Spleen (tissue), 11 donors: ENCODE measurements at regions not wholly inside any gene's neighbourhood (a gene's known extent, or its start where the extent isn't known, plus 50 kb on each side); places are given as distances from the start of the nearest gene placed in this dataset.

Source experiments
- DNase-seq: peaks from one replicate; pipeline ENCODE4 v3.0.0-alpha.2; 2020
- H3K27ac ChIP-seq, 8 donors: fragments of 200-600 bp; sonication (generic) in 7 of 8; 1 replicate in 4 of 8; 2 replicates in 4 of 8; pipeline versions ENCODE4 v1.5.0 to v1.8.0; 2016 to 2021; ENCODE audit warnings: inconsistent platforms in 4 of 8, mild to moderate bottlenecking in 4 of 8, moderate library complexity in 1 of 8
- H3K27me3 ChIP-seq, 7 donors: fragments of 200-600 bp; sonication (generic) in 6 of 7; replicated peaks in 1 of 7; 1 replicate in 4 of 7; 2 replicates in 3 of 7; pipeline versions ENCODE4 v1.5.0 to v1.8.0; 2016 to 2021; ENCODE audit warnings: inconsistent platforms in 3 of 7, mild to moderate bottlenecking in 1 of 7
- H3K36me3 ChIP-seq, 6 donors: fragments of 200-600 bp; sonication (generic) in 5 of 6; 1 replicate in 4 of 6; 2 replicates in 2 of 6; pipeline versions ENCODE4 v1.5.0 to v1.8.0; 2016 to 2021; ENCODE audit warnings: inconsistent platforms in 2 of 6
- H3K4me1 ChIP-seq, 6 donors: fragments of 200-600 bp; sonication (generic) in 5 of 6; 1 replicate in 3 of 6; 2 replicates in 3 of 6; pipeline versions ENCODE4 v1.5.0 to v1.8.0; 2016 to 2021; ENCODE audit warnings: inconsistent platforms in 3 of 6
- H3K4me3 ChIP-seq, 8 donors: fragments of 200-600 bp; sonication (generic) in 7 of 8; 1 replicate in 4 of 8; 2 replicates in 4 of 8; pipeline versions ENCODE4 v1.5.0 to v1.8.0; 2016 to 2021; ENCODE audit warnings: inconsistent platforms in 4 of 8, mild to moderate bottlenecking in 4 of 8, moderate library complexity in 2 of 8
- H3K9me3 ChIP-seq, 8 donors: fragments of 200-600 bp; sonication (generic) in 7 of 8; 1 replicate in 4 of 8; 2 replicates in 4 of 8; pipeline versions ENCODE4 v1.5.0 to v1.8.0; 2016 to 2021; ENCODE audit warnings: inconsistent platforms in 4 of 8
- POLR2A ChIP-seq, 3 donors: fragments of 450-650 bp; IDR thresholded peaks; one replicate each; pipeline ENCODE4 v1.5.1; 2017; ENCODE audit warnings: antibody characterized with exemption in 3 of 3, mild to moderate bottlenecking in 1 of 3
- POLR2AphosphoS5 ChIP-seq, 3 donors: sonication (generic); formaldehyde crosslinking; IDR thresholded peaks; one replicate each; pipeline ENCODE4 v1.5.1; 2017; ENCODE audit warnings: antibody characterized with exemption in 3 of 3
- WGBS, 5 donors: extraction: QIAGEN DNeasy Blood & Tissue Kit in 3 of 5; methylation state at CpG; one replicate each; pipeline versions ENCODE4 v1.1.5 to v1.1.7; 2013 to 2018; 5-methylcytosine and 5-hydroxymethylcytosine counted together
- intact Hi-C: fragments of 100-400 bp; cut with DNase I; formaldehyde crosslinking; loops from one replicate; pipeline ENCODE4 v1.15.0; 2023; ENCODE audit warnings: low total_unique reads
- TF ChIP-seq, protein P1 (sequence below), 11 experiments: fragments of 200-600 bp in 7 of 11; fragments of 450-650 bp in 4 of 11; sonication (generic) in 4 of 11; IDR thresholded peaks in 8 of 11; conservative IDR thresholded peaks in 3 of 11; 1 replicate in 7 of 11; 2 replicates in 4 of 11; pipeline versions ENCODE4 v1.4.0 to v1.8.0; 2016 to 2021; ENCODE audit warnings: antibody characterized with exemption in 11 of 11, inconsistent platforms in 4 of 11, mild to moderate bottlenecking in 1 of 11
- donor health status: healthy with polysubstance abuse.
- donor health status: DM: no; HTN: no; CAD: no; lungs with moderate emphysema.
- donor health status: DM: no; HTN: no; CAD: no.
- donor health status: Bipolar disorder and iron deficiency.
- donor health status: healthy.
- donor health status: DM: no; HTN: no; CAD: no.
- donor health status: DM: yes; HTN: yes; CAD: no.

- intact Hi-C loops: no loop called here
- 66 to 81% (median 74%) methylated on average over 3 of the region's 3 CpGs for WGBS, 5 donors
- Histone ChIP-seq H3K27me3 (no peaks in the 10 kb centered on the region), H3K9me3 (peaks cover 0 to 24% (median 14%) of the 10 kb centered on the region in 8 donors), H3K36me3 (no peaks in the 10 kb centered on the region), H3K4me1 (no peaks in the 10 kb centered on the region), H3K27ac (no peak overlapping the region), H3K4me3 (no peak overlapping the region)
- no peak for DNase-seq
- TF ChIP-seq POLR2A (IDR thresholded peaks at IDR 0.05): no peak
- TF ChIP-seq POLR2AphosphoS5 (IDR thresholded peaks at IDR 0.05): no peak
- TF ChIP-seq, protein P1, sequence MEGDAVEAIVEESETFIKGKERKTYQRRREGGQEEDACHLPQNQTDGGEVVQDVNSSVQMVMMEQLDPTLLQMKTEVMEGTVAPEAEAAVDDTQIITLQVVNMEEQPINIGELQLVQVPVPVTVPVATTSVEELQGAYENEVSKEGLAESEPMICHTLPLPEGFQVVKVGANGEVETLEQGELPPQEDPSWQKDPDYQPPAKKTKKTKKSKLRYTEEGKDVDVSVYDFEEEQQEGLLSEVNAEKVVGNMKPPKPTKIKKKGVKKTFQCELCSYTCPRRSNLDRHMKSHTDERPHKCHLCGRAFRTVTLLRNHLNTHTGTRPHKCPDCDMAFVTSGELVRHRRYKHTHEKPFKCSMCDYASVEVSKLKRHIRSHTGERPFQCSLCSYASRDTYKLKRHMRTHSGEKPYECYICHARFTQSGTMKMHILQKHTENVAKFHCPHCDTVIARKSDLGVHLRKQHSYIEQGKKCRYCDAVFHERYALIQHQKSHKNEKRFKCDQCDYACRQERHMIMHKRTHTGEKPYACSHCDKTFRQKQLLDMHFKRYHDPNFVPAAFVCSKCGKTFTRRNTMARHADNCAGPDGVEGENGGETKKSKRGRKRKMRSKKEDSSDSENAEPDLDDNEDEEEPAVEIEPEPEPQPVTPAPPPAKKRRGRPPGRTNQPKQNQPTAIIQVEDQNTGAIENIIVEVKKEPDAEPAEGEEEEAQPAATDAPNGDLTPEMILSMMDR (IDR thresholded peaks at IDR 0.05 in 8 of 11, conservative IDR thresholded peaks at IDR 0.05 in 3 of 11): no peak
These were observed 641.1 kb upstream of the BCHE start for GRCh38 chr3:166478356-166478755.

GRCh38 chr3:166473501-166473900 lies 636.3 kb upstream of the BCHE start:
- TF ChIP-seq POLR2AphosphoS5 (IDR thresholded peaks at IDR 0.05): no peak
- TF ChIP-seq, protein P1 (IDR thresholded peaks at IDR 0.05 in 8 of 11, conservative IDR thresholded peaks at IDR 0.05 in 3 of 11): no peak
- no peak for TF ChIP-seq POLR2A (IDR thresholded peaks at IDR 0.05)
- Histone ChIP-seq H3K27ac (no peak overlapping the region), H3K4me3 (no peak overlapping the region), H3K36me3 (no peaks in the 10 kb centered on the region), H3K9me3 (peaks cover 0 to 9% (median 5%) of the 10 kb centered on the region in 8 donors), H3K4me1 (no peaks in the 10 kb centered on the region), H3K27me3 (no peaks in the 10 kb centered on the region)
- no peak for DNase-seq
- WGBS, 5 donors: 58 to 84% (median 76%) methylated on average over 2 of the region's 2 CpGs
- intact Hi-C loops: no loop called here

GRCh38 chr3:166472015-166472414 lies 634.8 kb upstream of the BCHE start:
- Histone ChIP-seq H3K4me1 (no peaks in the 10 kb centered on the region), H3K27ac (no peak overlapping the region), H3K9me3 (peaks cover 0 to 3% (median 0%) of the 10 kb centered on the region in 8 donors), H3K4me3 (no peak overlapping the region), H3K27me3 (no peaks in the 10 kb centered on the region), H3K36me3 (no peaks in the 10 kb centered on the region)
- DNase-seq: no peak
- TF ChIP-seq POLR2A (IDR thresholded peaks at IDR 0.05): no peak
- TF ChIP-seq, protein P1 (IDR thresholded peaks at IDR 0.05 in 8 of 11, conservative IDR thresholded peaks at IDR 0.05 in 3 of 11): no peak
- intact Hi-C loops: no loop called here
- 47 to 57% (median 48%) methylated on average over 1 of the region's 1 CpG for WGBS, 5 donors

GRCh38 chr3:166471074-166471767 lies 634.0 kb upstream of the BCHE start:
- no peak overlapping the region for H3K4me3 ChIP-seq
- no peaks in the 10 kb centered on the region for H3K27me3 ChIP-seq
- H3K36me3 ChIP-seq: no peaks in the 10 kb centered on the region
- WGBS, 5 donors: 76 to 83% (median 79%) methylated on average over 4 of the region's 4 CpGs
- intact Hi-C loops: no loop called here
- peaks cover 0 to 3% (median 0%) of the 10 kb centered on the region in 8 donors for H3K9me3 ChIP-seq
- no peaks in the 10 kb centered on the region for H3K4me1 ChIP-seq
- TF ChIP-seq, protein P1 (IDR thresholded peaks at IDR 0.05 in 8 of 11, conservative IDR thresholded peaks at IDR 0.05 in 3 of 11): no peak
- no peak for TF ChIP-seq POLR2A (IDR thresholded peaks at IDR 0.05)
- no peak overlapping the region for H3K27ac ChIP-seq
- no peak for DNase-seq
